ENCODE measurements at regions not wholly inside any gene's neighbourhood (a gene's known extent, or its start where the extent isn't known, plus 50 kb on each side); places are given as distances from the start of the nearest gene placed in this dataset.

DNA sequence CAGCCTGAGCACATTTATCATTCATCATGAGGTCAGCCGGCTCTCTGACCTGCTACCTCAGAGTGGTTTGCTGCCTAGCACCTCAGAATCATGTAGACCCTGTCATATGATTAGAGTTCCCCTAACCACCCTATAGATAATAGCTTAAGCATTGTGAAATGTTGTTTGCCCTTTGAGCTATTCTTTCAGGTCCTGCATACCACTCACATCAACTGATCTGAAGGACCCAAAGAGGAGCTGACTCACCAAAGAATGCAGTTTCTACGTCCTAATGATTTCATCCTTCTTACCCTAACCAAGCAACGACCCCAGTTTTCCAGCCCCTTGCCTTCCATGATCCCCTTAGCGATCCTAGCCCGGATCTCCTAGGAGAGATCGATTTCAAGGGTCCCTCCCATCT, 527.9 kb downstream of the SOX5 start:
- H3K4me3 ChIP-seq (ENCODE audit: low read depth, low read length), result no peak overlapping the region
- TF ChIP-seq, protein P1, sequence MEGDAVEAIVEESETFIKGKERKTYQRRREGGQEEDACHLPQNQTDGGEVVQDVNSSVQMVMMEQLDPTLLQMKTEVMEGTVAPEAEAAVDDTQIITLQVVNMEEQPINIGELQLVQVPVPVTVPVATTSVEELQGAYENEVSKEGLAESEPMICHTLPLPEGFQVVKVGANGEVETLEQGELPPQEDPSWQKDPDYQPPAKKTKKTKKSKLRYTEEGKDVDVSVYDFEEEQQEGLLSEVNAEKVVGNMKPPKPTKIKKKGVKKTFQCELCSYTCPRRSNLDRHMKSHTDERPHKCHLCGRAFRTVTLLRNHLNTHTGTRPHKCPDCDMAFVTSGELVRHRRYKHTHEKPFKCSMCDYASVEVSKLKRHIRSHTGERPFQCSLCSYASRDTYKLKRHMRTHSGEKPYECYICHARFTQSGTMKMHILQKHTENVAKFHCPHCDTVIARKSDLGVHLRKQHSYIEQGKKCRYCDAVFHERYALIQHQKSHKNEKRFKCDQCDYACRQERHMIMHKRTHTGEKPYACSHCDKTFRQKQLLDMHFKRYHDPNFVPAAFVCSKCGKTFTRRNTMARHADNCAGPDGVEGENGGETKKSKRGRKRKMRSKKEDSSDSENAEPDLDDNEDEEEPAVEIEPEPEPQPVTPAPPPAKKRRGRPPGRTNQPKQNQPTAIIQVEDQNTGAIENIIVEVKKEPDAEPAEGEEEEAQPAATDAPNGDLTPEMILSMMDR (IDR thresholded peaks at IDR 0.05; ENCODE audit: low read depth, low read length), result no peak
- DNase-seq (ENCODE audit: low read depth, low spot score), result no peak
- in situ Hi-C loops (cut with HindIII; ENCODE audit: low sequenced_read_pairs), result no loop called here

DNA sequence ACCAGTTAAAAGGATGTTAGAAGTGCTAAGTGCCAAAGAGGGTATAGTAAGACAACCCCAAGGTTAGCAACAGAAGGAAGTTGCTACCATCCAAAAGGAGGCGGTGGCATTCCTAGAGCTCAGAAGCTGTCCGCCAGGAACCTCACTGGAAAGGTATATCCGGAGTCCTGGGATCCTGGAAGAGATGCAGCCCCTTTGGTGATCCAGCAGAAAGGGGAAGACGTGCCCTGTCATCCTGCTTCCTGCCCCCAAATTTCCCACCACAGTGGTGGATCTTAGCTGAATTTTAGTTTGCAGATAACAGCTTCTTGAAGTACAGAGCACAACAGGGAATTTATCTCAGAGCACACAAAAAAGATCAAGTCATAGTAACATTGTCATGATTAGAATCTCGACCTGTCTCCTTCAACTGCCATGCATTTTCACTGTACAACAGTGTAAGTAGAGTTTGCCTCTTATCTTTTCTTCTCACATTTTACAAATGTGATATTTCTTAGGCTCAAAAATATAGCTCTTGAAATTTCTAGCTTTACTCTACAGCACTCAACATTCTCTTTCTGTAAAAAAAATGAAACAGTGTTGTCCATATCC, 526.3 kb downstream of the SOX5 start:
- TF ChIP-seq, protein P1 (IDR thresholded peaks at IDR 0.05; ENCODE audit: low read depth, low read length), result no peak
- DNase-seq (ENCODE audit: low read depth, low spot score), result no peak
- in situ Hi-C loops (cut with HindIII; ENCODE audit: low sequenced_read_pairs), result no loop called here
- no peak overlapping the region for H3K4me3 ChIP-seq (ENCODE audit: low read depth, low read length)

DNA sequence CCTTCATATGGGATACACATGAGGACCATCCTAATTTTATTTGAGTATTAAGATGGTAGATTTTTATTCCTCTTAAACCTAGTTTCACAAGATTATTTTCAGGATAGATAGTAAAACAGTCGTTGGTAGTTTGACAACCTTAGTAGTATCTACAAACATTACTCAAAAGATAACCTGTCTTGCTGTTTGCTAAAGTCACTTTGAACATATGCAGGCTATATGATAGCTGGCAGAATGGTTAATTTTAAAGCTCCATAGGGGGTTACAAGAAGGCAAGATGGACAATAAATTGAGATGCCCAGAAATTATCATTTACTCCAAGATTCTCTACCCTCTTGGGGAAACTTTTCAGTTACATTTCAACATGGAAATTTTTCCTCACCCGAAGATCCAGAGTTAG, 525.7 kb downstream of the SOX5 start:
- DNase-seq (ENCODE audit: low read depth, low spot score), result no peak
- H3K4me3 ChIP-seq (ENCODE audit: low read depth, low read length), result no peak overlapping the region
- in situ Hi-C loops (cut with HindIII; ENCODE audit: low sequenced_read_pairs), result no loop called here
- TF ChIP-seq, protein P1 (IDR thresholded peaks at IDR 0.05; ENCODE audit: low read depth, low read length), result no peak

DNA sequence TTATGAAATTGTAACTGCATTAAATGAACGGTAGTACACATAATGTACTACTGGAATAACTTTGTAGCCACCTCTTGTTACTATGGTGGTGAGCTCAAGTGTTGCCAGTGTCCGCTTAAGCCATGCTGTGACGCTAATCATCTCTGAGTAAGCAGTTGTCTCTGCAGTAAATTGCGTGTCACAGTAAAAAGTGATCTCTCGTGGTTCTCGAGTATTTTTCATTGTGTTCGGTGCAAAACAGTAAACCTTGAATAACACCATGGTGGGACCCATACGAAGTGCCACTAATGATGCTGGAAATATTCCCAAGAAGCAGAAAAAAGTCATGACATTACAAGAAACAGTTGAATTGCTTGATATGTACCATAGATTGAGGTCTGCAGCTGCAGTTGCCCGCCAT, 524.8 kb downstream of the SOX5 start:
- DNase-seq (ENCODE audit: low read depth, low spot score), result no peak
- TF ChIP-seq, protein P1 (IDR thresholded peaks at IDR 0.05; ENCODE audit: low read depth, low read length), result no peak
- in situ Hi-C loops (cut with HindIII; ENCODE audit: low sequenced_read_pairs), result no loop called here
- H3K4me3 ChIP-seq (ENCODE audit: low read depth, low read length), result no peak overlapping the region

DNA sequence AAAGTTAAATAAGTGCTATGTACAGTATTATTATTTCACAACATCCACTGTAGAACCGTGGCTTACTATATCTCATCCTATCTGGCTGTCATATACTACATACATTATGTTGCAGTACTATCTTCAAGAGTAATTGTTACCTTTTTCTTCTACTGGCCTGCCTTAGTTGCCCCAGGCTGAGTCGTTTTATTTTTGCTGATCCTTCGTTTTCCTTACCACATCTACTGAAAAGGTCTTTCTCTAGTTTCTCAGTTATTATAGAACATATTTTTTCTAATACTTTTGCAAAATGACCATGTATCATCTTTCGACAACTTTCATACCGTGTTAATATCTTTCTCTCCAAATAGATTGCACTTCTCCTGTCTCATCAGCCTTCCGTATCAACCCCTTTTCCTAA, 523.1 kb downstream of the SOX5 start:
- in situ Hi-C loops (cut with HindIII; ENCODE audit: low sequenced_read_pairs), result no loop called here
- DNase-seq (ENCODE audit: low read depth, low spot score), result no peak
- TF ChIP-seq, protein P1 (IDR thresholded peaks at IDR 0.05; ENCODE audit: low read depth, low read length), result no peak
- no peak overlapping the region for H3K4me3 ChIP-seq (ENCODE audit: low read depth, low read length)

DNA sequence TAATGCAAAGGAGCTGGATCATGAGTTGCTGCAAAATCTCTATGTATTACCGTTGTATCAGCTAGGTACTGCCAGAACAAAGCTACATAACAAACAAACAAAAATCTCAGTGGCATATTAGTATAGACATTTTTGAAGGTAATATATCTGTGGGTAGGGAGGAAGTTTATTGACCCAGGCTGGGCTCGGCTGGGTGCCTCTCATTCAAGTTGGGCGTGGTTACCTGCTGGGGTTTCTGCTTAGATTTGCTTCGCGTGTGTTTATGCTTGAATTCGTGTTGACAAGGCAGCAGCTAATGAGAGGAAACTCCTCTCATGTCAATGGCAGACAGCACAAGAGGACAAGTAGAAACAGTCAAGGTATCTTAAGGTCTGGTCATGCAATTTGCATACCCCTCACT, 520.7 kb downstream of the SOX5 start:
- TF ChIP-seq, protein P1 (IDR thresholded peaks at IDR 0.05; ENCODE audit: low read depth, low read length), result no peak
- DNase-seq (ENCODE audit: low read depth, low spot score), result no peak
- in situ Hi-C loops (cut with HindIII; ENCODE audit: low sequenced_read_pairs), result no loop called here
- H3K4me3 ChIP-seq (ENCODE audit: low read depth, low read length), result no peak overlapping the region

DNA sequence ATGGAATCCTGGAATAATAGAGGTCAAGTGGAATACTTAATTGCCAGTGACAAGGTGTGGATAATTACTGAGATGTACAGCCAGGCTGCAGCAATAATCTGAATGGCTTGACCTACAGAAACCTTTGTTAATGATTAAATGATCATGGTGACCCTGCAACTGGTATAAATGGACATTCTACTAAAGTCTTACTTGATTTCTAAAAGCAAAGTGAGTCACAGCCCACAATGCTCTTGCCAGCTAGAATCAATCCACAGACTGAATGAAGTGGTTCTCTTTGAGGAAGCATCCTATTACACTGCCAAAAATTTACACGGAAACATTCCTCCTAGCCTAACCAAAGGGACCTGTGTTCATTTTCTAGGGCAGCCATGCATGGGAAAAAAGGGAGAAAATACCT, 518.5 kb downstream of the SOX5 start:
- no peak overlapping the region for H3K4me3 ChIP-seq (ENCODE audit: low read depth, low read length)
- DNase-seq (ENCODE audit: low read depth, low spot score), result peak; percentile 50
- TF ChIP-seq, protein P1 (IDR thresholded peaks at IDR 0.05; ENCODE audit: low read depth, low read length), result no peak
- in situ Hi-C loops (cut with HindIII; ENCODE audit: low sequenced_read_pairs), result no loop called here
